Ishikawa (cell line): ENCODE measurements at regions not wholly inside any gene's neighbourhood (a gene's known extent, or its start where the extent isn't known, plus 50 kb on each side); places are given as distances from the start of the nearest gene placed in this dataset.

ENCODE experiments used
- CEBPB ChIP-seq: IDR thresholded peaks from 2 replicates; pipeline ENCODE4 v1.6.1; 2012
- CREB1 ChIP-seq: IDR thresholded peaks from 2 replicates; pipeline ENCODE4 v1.6.1; 2012; ENCODE audit warnings: low read depth
- EGR1 ChIP-seq: IDR thresholded peaks from 2 replicates; pipeline ENCODE4 v1.6.1; 2012
- MAX ChIP-seq: IDR thresholded peaks from 2 replicates; pipeline ENCODE4 v1.6.1; 2012
- RAD21 ChIP-seq: IDR thresholded peaks from 2 replicates; pipeline ENCODE4 v1.6.1; 2012; ENCODE audit warnings: low read depth

DNA sequence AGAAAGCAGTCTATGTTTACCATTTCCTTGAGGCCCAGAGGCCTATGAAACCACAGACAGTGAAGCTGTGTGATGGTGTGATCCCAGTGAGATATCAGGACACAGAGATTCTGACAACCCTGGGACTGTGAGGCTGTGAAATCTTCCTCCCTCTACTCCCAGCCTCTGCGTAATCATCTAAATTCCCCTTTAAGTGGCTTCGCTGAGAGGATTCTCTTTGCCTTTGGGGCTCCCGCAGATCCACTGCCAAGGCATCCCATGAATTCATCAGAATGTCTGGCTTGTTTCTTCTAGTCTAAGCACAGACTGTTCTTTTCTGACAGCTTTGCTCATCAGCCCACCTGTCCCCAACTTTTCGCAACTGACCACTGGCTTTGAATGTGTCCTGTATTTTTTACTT is 901.2 kb upstream of the NR2F2 start:
- TF ChIP-seq MAX (no peak), EGR1 (no peak), RAD21 (no peak), CREB1 (no peak), CEBPB (no peak)
